GM12891 (cell line): ENCODE measurements at regions not wholly inside any gene's neighbourhood (a gene's known extent, or its start where the extent isn't known, plus 50 kb on each side); places are given as distances from the start of the nearest gene placed in this dataset.

Experiments used
- POLR2A ChIP-seq: IDR thresholded peaks from 2 replicates; pipeline ENCODE4 v1.6.1; 2011; ENCODE audit warnings: low read depth, low read length, control low read depth
- POLR2AphosphoS5 ChIP-seq: IDR thresholded peaks from 2 replicates; pipeline ENCODE4 v1.6.1; 2011; ENCODE audit warnings: low read depth, low read length, control low read depth
- TAF1 ChIP-seq: IDR thresholded peaks from 2 replicates; pipeline ENCODE4 v1.6.1; 2011; ENCODE audit warnings: low read depth, low read length, control low read depth

GRCh38 chr14:43204816-43205215 is 1302.3 kb downstream of the FSCB start:
- TF ChIP-seq POLR2A: no peak
- no peak for TF ChIP-seq TAF1
- TF ChIP-seq POLR2AphosphoS5: no peak
